ENCODE measurements at regions not wholly inside any gene's neighbourhood (a gene's known extent, or its start where the extent isn't known, plus 50 kb on each side); places are given as distances from the start of the nearest gene placed in this dataset.
"Not testable (repeated sequence)": the region's sequence is repeated elsewhere in the genome, so short reads cannot be mapped to it uniquely, and the experiment has no call there.

- WGBS (ENCODE audit: missing lambda C conversion rate): 83% methylated on average over 7 of the region's 7 CpGs
- ChIA-PET CTCF (interaction anchor here (1.4 kb wide), 1 partner anchor 10 kb away, joined by 6 read pairs; no protein-coding TSS in a partner anchor), POLR2A (no interaction called here)
- Histone ChIP-seq H3K27ac (no peak overlapping the region), H3K4me1 (peaks cover 5% of the 10 kb centered on the region; the same call in 1 of the 3 replicates), H3K4me3 (no peak overlapping the region), H3K4me2 (no peak overlapping the region), H3K9me3 (no peaks in the 10 kb centered on the region)
- TF ChIP-seq KDM5A (IDR thresholded peaks at IDR 0.05) (no peak), NPAS2 (CRISPR knock-in tag; IDR thresholded peaks at IDR 0.05; ENCODE audit: borderline replicate concordance) (no peak), REST (IDR thresholded peaks at IDR 0.05) (no peak), RFX5 (IDR thresholded peaks at IDR 0.05) (no peak), MAZ (IDR thresholded peaks at IDR 0.05; ENCODE audit: borderline replicate concordance, low read depth, low read length) (no peak)
- ATAC-seq (no peak), FAIRE-seq (peak; percentile 28), DNase-seq (ENCODE audit: low read depth in 1 of 2, low spot score in 1 of 2) (no peak)
Measured at GRCh38 chr7:81845744-81846241, 75.9 kb upstream of the HGF start.

- ATAC-seq; H3K4me2 ChIP-seq; FAIRE-seq; DNase-seq (ENCODE audit: low read depth in 1 of 2, low spot score in 1 of 2); H3K4me1 ChIP-seq; H3K4me3 ChIP-seq; CTCF ChIA-PET; POLR2A ChIA-PET; H3K9me3 ChIP-seq; H3K27ac ChIP-seq: not testable (repeated sequence)
- WGBS (ENCODE audit: missing lambda C conversion rate): 69% methylated on average over 2 of the region's 2 CpGs
Measured at GRCh38 chr7:81843657-81844056, 73.8 kb upstream of the HGF start.

- ChIA-PET CTCF (no interaction called here), POLR2A (no interaction called here)
- no peak overlapping the region for H3K4me2 ChIP-seq
- TF ChIP-seq MAZ (IDR thresholded peaks at IDR 0.05; ENCODE audit: borderline replicate concordance, low read depth, low read length) (no peak), ZC3H11A (IDR thresholded peaks at IDR 0.05) (no peak), BCL3 (IDR thresholded peaks at IDR 0.05) (no peak), NFE2L2 (conservative IDR thresholded peaks at IDR 0.05; ENCODE audit: low read length) (no peak), CBX2 (IDR thresholded peaks at IDR 0.05; ENCODE audit: borderline replicate concordance, low read depth) (no peak), NR3C1 (IDR thresholded peaks at IDR 0.05) (no peak)
- no peaks in the 10 kb centered on the region for H3K4me1 ChIP-seq
- ATAC-seq (no peak), DNase-seq (ENCODE audit: low read depth in 1 of 2, low spot score in 1 of 2) (no peak), FAIRE-seq (no peak)
- H3K27ac ChIP-seq: no peak overlapping the region
- no peak overlapping the region for H3K4me3 ChIP-seq
- H3K9me3 ChIP-seq: no peaks in the 10 kb centered on the region
- WGBS (ENCODE audit: missing lambda C conversion rate): 48% methylated on average over 2 of the region's 2 CpGs
Measured at GRCh38 chr7:81842361-81842760, 72.5 kb upstream of the HGF start.

- H3K4me1 ChIP-seq: no peaks in the 10 kb centered on the region
- no peak overlapping the region for H3K27ac ChIP-seq
- no peak overlapping the region for H3K4me2 ChIP-seq
- no peak for ATAC-seq
- no peak for DNase-seq (ENCODE audit: low read depth in 1 of 2, low spot score in 1 of 2)
- FAIRE-seq: no peak
- WGBS (ENCODE audit: missing lambda C conversion rate): 84% methylated on average over 6 of the region's 6 CpGs
- H3K9me3 ChIP-seq: no peaks in the 10 kb centered on the region
- CTCF ChIA-PET: no interaction called here
- no peak overlapping the region for H3K4me3 ChIP-seq
- TF ChIP-seq ZSCAN20 (CRISPR knock-in tag; IDR thresholded peaks at IDR 0.05) (no peak), JUN (IDR thresholded peaks at IDR 0.05) (no peak), MAX (IDR thresholded peaks at IDR 0.05) (no peak)
- POLR2A ChIA-PET: no interaction called here
Measured at GRCh38 chr7:81839708-81840369, 70.0 kb upstream of the HGF start.

Data from A549 (cell line).